ENCODE measurements at regions not wholly inside any gene's neighbourhood (a gene's known extent, or its start where the extent isn't known, plus 50 kb on each side); places are given as distances from the start of the nearest gene placed in this dataset.
"Not testable (repeated sequence)": the region's sequence is repeated elsewhere in the genome, so short reads cannot be mapped to it uniquely, and the experiment has no call there.

DNA sequence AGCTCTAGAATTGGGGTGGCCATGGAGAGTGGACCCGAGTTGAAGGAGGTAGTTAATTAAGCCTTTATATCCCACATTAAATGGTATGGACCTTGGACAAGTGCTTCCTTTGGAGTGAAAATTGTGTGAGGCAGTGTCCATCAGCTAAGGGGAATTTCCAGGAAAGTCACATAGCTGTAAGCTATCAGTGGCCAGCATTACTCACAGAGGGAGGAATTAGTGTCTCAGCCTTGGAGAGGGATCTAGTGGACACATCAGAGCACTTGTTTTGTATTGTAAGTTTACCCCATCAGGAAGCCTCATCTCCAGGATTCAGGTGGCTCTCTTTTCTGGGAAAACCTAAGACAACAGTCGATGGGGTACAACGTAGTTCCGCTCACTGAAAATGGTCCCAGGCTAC, 416.7 kb downstream of the TFEC start:
- no peak overlapping the region for H3K27ac ChIP-seq
- no peaks in the 10 kb centered on the region for H3K27me3 ChIP-seq
- TF ChIP-seq CTCF (IDR thresholded peaks at IDR 0.05), result no peak
- TF ChIP-seq POLR2A (IDR thresholded peaks at IDR 0.05), result no peak
- H3K4me1 ChIP-seq, result no peaks in the 10 kb centered on the region
- intact Hi-C loops (cut with DNase I), result no loop called here
- WGBS, 2 donors, result 91 to 95% methylated on average over 4 of the region's 4 CpGs
- DNase-seq, result no peak
- H3K4me3 ChIP-seq (replicated peaks in 1 of 3), result no peak overlapping the region
- no peaks in the 10 kb centered on the region for H3K9me3 ChIP-seq
- H3K36me3 ChIP-seq, result no peaks in the 10 kb centered on the region

DNA sequence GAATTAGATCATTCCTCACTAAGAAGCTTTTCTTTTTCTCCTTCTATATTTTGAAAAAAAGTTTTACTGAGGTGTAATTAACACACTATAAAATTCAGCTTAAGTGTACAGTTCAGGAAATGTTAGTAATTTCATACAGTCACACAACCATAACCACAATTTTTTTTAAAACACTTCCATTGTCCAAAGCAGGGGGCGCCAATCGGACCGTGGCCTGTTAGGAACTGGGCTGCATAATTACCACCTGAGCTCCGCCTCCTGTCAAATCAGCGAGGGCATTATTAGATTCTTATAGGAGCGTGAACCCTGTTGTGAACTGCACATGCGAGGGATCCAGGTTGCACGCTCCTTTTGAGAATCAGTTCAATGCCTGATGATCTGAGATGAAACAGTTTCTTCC, 427.1 kb downstream of the TFEC start:
- no peak overlapping the region for H3K4me3 ChIP-seq (replicated peaks in 1 of 3)
- 92% methylated on average over 8 of the region's 8 CpGs for WGBS, 2 donors
- intact Hi-C loops (cut with DNase I), result no loop called here
- DNase-seq, result no peak
- H3K9me3 ChIP-seq, result no peaks in the 10 kb centered on the region
- H3K27me3 ChIP-seq, result no peaks in the 10 kb centered on the region
- no peaks in the 10 kb centered on the region for H3K4me1 ChIP-seq
- H3K36me3 ChIP-seq, result no peaks in the 10 kb centered on the region
- no peak overlapping the region for H3K27ac ChIP-seq
- TF ChIP-seq CTCF (IDR thresholded peaks at IDR 0.05) (no peak), POLR2A (IDR thresholded peaks at IDR 0.05) (no peak)

DNA sequence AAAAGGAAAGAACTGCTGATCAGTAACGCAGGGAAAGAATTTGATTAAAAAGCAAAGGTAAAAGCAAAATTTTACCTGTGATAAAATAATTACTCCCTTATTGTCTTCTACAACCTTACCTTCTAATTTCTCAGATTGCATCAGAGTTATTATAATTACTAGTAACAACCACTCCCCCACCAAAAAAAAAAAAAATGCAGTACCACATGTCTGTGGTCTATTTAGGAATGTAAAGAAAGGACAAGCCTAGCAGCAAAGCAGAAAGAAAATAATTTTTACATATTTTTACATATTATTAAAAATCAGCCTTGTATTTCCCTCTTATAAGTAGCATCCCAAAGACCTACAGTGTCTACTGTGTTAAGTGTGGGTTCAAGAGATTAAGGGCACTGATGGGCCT, 430.4 kb downstream of the TFEC start:
- no peak overlapping the region for H3K4me3 ChIP-seq (replicated peaks in 1 of 3)
- H3K4me1 ChIP-seq, result no peaks in the 10 kb centered on the region
- H3K27ac ChIP-seq, result no peak overlapping the region
- DNase-seq, result no peak
- intact Hi-C loops (cut with DNase I), result no loop called here
- H3K9me3 ChIP-seq, result no peaks in the 10 kb centered on the region
- no peaks in the 10 kb centered on the region for H3K36me3 ChIP-seq
- no peak for TF ChIP-seq POLR2A (IDR thresholded peaks at IDR 0.05)
- no peak for TF ChIP-seq CTCF (IDR thresholded peaks at IDR 0.05)
- H3K27me3 ChIP-seq, result no peaks in the 10 kb centered on the region
- 95 to 100% methylated on average over 1 of the region's 1 CpG for WGBS, 2 donors

DNA sequence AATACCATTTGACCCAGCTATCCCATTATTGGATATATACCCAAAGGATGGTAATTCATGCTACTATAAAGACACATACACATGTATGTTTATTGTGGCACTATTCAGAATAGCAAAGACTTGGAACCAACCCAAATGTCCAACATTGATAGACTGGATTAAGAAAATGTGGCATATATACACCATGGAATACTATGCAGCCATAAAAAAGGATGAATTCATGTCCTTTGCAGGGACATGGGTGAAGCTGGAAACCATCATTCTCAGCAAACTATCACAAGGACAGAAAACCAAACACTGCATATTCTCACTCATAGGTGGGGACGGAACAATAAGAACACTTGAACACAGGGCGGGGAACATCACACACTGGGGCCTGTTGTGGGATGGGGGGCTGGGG, 431.4 kb downstream of the TFEC start:
- H3K36me3 ChIP-seq; H3K27ac ChIP-seq; intact Hi-C loops (cut with DNase I); DNase-seq; H3K9me3 ChIP-seq; H3K4me1 ChIP-seq; H3K4me3 ChIP-seq (replicated peaks in 1 of 3); H3K27me3 ChIP-seq: not testable (repeated sequence)
- WGBS, 2 donors, result 88 to 92% methylated on average over 2 of the region's 2 CpGs

GRCh38 chr7:115597220-115597619, 433.3 kb downstream of the TFEC start:
- intact Hi-C loops (cut with DNase I); H3K9me3 ChIP-seq; H3K36me3 ChIP-seq; DNase-seq; H3K27ac ChIP-seq; H3K4me3 ChIP-seq (replicated peaks in 1 of 3); H3K4me1 ChIP-seq; H3K27me3 ChIP-seq: not testable (repeated sequence)
- 92 to 95% methylated on average over 2 of the region's 2 CpGs for WGBS, 2 donors

- 74 to 82% methylated on average over 2 of the region's 2 CpGs for WGBS, 2 donors
- no peaks in the 10 kb centered on the region for H3K27me3 ChIP-seq
- TF ChIP-seq CTCF (IDR thresholded peaks at IDR 0.05) (no peak), POLR2A (IDR thresholded peaks at IDR 0.05) (no peak)
- DNase-seq, result no peak
- no peaks in the 10 kb centered on the region for H3K36me3 ChIP-seq
- H3K9me3 ChIP-seq, result no peaks in the 10 kb centered on the region
- H3K27ac ChIP-seq, result no peak overlapping the region
- intact Hi-C loops (cut with DNase I), result no loop called here
- no peak overlapping the region for H3K4me3 ChIP-seq (replicated peaks in 1 of 3)
- no peaks in the 10 kb centered on the region for H3K4me1 ChIP-seq
Observed at GRCh38 chr7:115593111-115593510, 437.5 kb downstream of the TFEC start.
